ENCODE measurements at regions not wholly inside any gene's neighbourhood (a gene's known extent, or its start where the extent isn't known, plus 50 kb on each side); places are given as distances from the start of the nearest gene placed in this dataset.
"Not testable (repeated sequence)": the region's sequence is repeated elsewhere in the genome, so short reads cannot be mapped to it uniquely, and the experiment has no call there.

DNA sequence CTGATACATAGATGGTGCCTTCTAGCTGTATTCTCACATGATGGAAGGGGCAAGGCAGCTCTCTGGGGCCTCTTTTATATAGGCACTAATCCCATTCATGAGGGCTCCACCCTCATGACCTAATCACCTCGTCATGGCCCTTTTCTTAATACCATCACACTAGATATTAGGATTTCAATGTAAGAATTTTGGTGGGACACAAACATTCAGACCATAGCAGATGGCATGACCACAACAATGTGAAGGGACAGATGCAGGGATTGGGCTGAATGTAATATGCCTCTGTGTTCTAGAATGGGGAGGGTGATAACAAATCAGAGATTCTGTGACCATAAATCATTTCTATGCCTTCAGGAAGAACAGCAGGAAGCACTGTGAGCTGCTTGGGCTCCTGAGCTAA is 145.8 kb downstream of the LCA5 start:
- DNase-seq: no peak

DNA sequence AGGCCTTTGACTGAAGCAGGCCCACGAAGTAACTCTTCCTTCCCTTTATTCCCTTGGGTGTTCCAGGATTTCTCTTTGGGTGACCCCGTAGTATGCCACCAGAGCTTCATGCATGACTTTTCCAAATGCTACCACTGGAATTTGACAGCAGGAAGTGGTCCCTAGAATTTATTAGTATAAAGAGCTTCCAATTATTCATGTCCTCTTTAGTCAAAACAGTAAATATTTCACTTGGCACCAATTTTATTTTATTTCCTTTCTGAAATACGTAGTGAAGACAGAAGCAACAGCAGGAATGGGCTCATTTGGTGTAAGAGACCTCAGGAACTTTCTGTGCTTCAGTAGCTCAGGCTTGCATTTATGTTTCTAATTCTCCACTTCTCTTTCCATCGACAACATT is 151.3 kb downstream of the LCA5 start:
- no peak for DNase-seq

DNA sequence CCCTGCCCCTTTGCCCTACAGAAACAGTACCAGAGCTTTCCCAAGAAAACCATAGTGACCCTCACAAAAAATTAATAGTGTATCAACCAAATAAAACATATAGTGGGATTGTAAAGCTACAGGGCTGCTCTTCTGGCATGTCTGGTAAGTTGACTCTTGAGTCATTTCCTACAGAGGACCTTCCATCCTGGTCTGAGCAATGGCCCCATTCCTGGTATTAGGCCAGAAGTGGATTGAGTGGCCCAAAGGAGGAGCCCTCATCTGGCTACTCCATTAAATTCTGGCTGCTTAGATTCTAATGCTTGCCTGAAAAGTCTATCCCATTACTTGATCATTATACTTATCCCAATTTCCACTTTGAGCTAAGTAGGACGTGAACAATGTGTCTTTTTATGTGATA is 150.9 kb upstream of the HMGN3 start:
- no peak for DNase-seq

DNA sequence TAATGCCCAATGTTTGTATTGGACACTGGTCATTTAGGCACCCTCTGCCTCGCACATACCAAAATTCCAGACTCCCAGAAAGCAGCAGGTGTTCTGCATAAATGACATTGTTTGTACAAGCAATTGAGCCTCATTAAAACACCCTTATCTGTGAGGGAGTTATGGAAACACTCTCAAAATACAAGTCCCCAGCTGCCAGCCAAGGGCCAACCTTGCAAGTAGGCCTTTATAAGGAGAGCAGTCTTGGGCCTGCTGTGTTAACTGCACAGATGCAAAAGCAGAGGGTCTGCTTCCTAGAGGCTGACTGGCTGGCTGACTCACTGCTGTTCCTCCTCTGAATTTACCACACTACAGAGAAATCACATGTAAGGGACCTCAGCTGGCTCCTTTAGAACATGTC is 150.4 kb upstream of the HMGN3 start:
- DNase-seq: peak; percentile 100

DNA sequence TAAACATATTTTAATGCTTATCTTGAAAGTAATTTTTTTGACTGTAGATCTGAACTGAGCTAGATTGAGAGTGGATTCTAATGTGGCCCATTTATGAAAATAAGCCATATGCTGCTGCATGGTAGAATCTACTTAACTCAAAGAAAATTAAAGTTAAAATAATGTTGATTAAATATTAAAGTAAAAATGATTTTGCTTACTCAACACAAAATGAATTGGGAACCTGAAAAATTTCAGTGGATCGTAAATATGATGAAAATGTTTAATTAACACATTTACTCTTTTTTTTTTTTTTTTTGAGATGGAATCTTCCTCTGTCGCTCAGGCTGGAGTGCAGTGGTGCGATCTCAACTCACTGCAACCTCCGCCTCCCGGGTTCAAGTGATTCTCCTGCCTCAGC is 144.5 kb upstream of the HMGN3 start:
- DNase-seq: no peak

DNA sequence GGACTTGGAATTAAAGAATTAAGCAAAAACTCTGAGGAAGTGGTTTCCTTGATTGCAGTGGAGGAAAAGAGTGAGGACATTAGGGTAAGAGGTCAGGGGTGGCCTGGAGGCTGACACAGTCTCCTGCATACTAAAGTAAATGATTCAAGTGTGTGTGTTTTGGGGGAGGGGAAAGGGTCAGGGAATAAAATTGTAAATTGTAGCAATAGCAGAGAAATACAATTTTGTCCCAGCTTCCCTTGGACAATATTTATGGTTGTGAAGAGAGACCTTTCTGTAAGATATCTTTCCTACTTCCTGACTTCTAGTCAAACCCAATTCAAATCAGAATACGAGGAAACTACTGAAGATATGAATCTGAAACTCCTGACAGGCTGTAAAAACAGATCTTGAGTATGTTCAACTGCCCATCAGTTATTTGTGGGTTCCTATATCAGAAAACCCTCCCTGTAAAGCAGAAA is 143.4 kb upstream of the HMGN3 start:
- no peak for DNase-seq

DNA sequence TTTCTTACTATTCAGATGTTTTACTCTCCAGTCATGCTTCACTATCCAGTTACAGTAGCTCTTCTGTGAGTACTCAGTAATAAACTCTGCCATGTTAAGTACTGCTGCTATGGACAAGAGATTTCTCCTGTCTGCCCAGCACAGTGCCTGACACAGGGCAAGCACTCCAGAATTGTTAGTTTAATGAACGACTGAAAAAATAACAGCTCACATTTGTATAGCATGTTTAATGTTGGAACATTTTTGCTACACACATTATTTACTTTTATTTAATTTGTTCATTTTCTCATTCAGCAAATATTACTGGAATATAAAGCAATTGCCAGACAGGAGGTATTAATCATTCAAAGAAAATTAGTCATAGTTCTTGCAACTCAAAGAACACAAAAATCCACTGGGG is 142.6 kb upstream of the HMGN3 start:
- DNase-seq: no peak

DNA sequence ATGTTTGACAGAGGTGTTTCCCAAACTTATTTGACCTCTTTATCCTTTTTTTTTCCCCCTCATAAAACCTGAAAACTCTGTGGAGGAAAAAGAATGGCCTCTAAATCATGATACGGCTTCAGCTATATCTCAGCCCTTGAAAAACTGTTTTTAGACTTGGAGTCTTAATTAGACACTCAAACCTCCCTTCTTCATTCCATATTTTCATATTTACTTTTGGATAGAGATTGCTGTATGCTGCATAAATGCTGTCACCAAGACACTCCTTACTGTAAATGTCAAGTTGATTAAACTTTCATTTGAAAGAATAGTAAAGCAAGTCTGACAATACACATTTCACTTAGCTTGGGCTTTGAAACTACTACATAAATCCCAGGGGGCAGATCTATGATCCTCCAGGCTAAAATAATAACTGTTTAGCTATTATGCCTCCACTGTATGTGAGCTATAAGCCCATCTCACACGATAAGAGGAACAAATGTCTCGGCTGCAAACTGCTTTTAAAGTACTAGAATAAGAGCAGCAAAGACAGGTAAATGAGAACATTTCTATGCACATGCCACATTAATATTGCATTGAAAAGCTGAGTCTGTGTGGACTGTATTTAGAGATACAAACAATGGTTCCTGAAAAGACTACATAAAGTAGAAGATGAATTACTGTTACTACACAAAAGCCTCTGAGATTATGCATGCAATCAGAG is 141.3 kb upstream of the HMGN3 start:
- DNase-seq: no peak

DNA sequence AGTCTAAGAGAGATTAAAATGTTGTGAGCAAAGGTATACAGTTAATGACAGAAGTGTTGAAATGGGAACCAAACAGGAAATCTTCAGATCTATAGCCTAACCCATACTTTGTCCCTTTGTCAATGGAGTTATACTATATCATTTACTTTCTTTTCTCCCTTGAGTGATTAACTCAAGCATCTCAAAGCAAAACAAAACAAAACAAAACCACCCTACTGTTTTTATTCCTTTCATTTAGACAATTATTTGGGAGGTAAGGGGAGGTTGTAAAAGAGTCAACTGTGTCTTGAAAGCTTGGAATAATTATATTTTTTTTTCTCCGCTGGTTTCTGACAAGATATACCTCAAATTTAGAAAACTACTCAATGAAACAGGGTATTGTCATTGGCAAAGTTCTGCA is 139.8 kb upstream of the HMGN3 start:
- no peak for DNase-seq

DNA sequence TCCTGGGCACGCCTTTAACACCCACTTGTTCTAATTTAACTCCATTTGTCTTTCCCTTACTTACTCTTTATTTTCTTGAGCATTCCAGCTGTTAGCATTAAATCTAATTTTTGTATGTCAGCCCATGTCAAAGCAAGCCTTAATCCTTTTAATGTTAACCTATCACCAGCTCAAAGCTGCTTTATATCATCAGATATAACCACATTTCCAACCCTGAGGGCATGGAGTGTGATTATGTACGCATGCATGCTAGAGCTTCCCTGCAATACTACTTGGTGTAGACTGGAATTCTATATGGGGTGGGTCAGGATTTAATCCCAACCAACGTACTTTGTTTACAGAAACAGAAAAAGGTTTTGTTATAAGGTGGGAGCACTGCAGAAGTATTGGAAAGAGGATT is 139.4 kb upstream of the HMGN3 start:
- DNase-seq: no peak

DNA sequence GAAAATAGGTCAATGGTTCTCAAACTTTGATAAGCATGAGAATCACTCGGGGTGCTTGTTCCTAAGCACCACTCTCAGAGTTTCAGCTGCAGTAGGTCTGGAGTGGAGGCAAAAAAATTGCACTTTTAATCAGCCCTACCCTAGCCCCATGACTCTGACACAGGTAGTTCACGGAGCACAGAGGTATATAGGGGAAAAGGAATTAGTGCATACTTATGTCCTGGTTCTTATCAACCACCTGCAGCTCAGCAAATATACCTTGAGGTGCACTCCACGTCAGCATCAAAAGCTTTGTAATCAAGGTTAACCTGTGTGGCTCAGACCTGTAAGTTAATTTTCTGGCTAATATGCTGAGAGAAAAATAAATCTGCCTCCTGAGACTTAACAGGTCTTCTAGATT is 138.8 kb upstream of the HMGN3 start:
- DNase-seq: no peak

DNA sequence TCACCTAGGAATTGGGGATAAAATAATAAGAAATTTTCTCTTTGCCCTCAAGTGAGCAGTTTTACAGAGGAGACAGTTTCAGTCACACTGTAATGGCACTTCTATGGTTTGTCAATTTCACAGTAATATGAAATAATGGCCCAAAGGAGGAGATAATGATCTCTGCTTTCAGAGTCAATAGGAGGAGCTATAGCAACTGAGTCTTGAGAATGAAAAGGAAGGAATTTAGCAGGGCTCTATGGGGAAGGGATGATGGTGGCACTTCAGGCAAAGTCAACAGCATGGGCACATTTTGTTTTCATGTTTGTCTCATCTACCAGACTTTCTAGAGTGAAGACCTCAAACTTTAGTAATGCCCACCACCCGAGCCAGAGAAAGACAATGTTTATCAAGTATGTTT is 138.3 kb upstream of the HMGN3 start:
- no peak for DNase-seq

DNA sequence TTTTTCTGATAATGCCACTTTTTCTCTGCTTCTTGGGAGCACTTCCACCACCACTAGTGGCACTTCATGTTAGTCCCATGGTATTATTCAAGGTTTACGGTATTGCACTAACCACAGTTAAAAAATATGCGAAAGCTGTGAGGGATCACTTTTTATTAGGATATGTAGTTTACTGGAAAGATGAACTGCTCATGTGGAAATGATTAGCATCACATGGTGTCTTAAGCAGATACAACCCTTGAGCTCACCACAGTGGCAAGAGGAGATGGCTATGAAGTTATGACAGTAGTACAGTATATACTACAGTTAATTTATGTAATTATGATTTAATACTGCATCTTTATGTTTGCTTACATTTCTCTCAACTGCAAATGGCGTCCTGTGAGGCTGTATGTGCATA is 134.5 kb upstream of the HMGN3 start:
- no peak for DNase-seq

DNA sequence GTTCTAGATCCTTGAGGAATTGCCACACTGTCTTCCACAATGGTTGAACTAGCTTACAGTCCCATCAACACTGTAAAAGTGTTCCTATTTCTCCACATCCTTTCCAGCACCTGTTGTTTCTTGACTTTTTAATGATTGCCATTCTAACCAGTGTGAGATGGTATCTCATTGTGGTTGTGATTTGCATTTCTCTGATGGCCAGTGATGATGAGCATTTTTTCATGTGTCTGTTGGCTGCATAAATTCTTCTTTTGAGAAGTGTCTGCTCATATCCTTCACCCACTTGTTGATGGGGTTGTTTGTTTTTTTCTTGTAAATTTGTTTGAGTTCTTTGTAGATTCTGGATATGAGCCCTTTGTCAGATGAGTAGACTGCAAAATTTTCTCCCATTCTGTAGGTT is 129.0 kb upstream of the HMGN3 start:
- DNase-seq: not testable (repeated sequence)

DNA sequence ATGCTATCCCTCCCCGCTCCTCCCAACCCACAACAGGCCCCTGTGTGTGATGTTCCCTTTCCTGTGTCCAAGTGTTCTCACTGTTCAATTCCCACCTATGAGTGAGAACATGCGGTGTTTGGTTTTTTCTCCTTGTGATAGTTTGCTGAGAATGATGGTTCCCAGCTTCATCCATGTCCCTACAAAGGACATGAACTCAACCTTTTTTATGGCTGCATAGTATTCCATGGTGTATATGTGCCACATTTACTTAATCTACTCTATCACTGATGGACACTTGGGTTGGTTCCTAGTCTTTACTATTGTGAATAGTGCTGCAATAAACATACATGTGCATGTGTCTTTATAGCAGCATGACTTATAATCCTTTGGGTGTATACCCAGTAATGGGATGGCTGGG is 126.6 kb upstream of the HMGN3 start:
- DNase-seq: not testable (repeated sequence)

DNA sequence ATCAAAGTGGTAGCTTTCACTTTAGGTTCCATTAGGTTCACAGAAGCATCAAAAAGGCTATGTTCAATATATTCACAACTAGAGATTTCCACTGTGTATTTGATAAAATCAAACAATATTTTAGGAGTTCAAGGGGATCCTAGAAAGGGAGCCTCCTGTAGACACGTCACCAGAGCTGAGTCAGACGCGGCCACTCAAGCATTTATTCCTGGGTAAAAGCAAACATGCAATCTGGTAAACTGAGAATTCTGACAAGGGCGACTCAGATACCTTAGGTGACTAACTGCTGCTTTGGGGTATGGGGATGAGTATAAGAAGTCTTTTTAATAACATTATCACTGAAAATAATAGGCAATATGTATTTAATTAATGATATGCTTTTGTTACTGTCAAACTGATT is 118.7 kb upstream of the HMGN3 start:
- no peak for DNase-seq

DNA sequence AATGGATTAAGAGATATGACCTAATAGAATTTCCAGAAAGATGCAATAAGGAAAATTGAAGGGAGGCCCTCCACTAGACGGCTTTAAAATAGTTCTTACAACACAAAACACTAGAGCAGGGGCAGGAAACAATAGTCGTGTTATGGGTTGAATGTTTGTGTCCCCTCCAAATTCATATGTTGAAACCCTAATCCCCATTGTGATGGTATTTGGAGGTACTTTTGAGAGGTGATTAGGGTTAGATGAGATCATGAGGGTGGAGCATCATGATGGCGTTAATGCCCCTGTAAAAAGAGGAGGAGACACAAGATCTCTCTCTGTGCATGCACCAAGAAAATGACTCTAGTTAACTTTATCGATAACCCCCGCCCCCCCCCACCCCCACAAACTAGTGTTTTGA is 104.0 kb upstream of the HMGN3 start:
- DNase-seq: no peak

DNA sequence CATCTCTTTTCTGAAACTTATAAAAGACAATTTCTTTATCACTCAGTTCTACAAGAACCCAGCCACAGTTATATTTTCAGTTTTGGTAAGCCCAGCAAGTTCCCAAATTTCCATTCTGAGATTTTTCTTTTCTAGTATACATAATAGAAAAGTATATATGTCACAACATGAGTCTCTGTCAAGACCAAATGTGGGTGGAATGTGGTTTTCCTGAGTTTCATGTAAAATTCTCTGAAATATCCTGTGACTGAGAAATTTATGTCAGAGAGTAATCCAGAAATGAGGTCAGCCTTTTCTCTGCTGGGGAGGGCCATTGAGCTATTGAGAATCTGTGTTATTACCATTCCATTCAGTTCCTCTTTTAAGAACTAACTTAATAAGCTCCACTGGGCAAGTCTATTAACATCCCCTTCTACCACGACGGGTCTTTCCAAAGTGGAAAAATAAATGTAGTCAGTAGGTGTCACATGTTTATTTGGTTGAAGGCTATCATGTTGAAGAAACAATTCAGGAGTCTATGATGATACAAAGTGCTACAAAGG is 100.7 kb upstream of the HMGN3 start:
- no peak for DNase-seq

DNA sequence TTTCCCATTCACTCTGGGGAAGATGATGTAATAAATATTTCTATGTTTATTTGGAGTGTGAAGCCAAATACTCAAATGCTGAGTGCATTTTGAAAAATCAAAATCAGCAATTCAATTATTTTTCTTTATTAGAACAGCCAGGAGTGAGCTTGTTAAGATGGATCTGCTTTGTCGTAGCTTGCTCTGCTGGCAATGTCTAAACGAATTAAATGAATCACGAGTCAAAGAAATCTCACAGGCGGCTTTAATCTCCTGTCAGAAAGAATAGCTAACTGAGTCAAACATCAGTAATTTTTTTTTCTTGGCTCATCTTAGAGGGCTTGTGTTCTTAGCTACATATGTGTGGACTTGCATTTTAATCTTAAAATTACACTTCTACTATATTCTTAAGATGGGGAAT is 100.2 kb upstream of the HMGN3 start:
- DNase-seq: no peak

DNA sequence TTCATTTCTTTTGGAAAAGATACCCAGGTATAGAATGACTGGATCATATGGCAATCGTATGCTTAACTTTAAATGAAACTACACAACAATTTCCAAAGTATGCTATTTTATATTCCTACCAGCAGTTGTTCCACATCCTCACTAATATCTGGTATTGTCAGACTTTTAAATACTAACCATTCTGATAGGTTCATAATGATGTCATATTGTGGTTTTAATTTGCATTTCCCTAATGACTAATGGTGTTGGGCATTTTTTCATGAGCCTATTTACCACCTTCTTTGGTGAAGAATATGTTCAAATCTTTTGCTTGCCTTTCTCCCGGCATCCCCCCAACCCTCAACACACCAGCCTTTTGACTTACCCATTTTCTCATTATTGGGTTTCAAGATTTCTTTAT is 96.2 kb upstream of the HMGN3 start:
- no peak for DNase-seq

DNA sequence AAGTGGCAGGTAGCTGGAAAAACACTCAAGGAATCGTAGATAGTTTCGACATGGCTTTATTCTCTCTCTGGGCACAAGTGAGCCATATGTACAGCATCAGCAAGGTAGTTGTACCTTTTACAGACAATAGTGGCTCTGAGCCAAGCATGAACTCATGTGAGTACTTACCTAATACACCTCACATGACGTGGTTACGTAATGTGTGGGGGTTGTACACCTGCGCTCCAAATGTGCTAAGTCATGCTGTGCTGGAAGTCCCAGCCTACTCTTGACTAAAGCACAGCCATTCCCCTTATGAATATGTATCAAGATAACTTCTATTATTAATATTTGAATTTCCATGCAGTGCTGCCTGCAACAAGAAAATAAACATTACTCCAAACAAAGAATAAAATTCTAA is 78.8 kb upstream of the HMGN3 start:
- no peak for DNase-seq

DNA sequence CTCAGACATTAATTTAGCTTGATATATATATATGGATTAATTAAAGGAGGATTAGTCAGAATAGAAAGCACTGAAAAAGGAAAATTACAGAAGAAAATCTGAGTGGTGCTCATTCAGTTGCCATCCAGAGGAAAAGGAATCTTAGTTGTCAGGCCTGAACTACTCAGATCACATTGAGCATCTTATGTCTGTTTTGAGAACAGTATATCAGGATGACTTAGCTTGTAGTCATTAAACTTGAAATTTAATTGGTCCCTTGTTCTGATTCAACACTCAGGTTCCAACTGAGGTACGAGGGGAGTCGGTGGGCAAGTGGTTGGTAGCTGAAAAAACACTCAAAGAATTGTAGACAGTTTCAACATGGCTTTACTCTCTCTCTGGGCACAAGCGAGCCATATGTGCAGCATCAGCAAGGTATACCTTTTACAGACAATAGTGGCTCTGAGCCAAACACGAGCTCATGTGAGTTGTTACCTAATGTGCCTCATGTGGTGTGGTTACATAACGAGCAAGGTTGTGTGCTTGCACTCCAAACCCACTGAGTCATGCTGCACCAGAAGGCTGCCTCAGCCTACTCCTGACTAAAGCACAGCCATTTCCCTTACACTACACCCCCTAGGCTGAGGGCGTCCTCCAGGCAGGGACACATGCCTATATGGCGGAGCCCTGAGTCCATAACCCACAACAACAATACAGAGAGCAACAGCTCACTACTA is 73.0 kb upstream of the HMGN3 start:
- DNase-seq: no peak

DNA sequence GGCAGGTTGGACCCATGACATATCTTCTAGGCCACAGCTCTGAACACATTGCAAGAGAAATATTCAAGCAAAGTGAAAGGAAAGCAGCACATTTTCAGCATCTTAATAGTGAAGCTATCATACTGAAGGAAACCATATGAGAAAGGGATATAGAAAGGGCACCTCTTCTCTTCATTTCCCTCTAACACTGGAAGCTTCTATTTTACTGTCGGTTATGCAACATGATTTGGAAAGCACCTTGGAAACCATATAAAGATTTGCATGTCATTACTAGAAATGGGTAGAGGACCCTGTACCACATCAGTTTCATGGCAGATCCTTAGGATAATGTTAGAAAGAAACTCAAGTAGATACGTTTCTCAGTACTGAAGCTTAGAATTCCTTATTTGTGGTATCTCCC is 70.5 kb upstream of the HMGN3 start:
- DNase-seq: no peak

DNA sequence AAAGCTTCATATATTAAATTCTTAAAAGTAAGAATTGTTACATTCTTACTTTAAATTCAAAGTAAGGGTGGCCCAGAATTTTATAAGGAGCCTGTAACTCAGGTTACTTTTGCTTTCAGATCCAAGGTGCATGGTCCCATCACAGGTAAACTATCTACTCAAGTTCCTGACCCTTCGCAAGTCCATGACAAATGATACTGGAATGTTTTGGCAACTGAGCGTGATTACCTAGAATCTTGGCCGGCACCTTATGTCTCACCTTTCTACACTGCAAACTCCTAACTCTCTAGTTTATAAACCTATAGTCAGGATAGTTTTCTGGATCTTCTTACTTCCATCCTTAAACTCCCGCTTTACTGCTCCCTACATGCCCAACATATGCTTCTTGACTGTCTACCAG is 67.9 kb upstream of the HMGN3 start:
- DNase-seq: no peak

DNA sequence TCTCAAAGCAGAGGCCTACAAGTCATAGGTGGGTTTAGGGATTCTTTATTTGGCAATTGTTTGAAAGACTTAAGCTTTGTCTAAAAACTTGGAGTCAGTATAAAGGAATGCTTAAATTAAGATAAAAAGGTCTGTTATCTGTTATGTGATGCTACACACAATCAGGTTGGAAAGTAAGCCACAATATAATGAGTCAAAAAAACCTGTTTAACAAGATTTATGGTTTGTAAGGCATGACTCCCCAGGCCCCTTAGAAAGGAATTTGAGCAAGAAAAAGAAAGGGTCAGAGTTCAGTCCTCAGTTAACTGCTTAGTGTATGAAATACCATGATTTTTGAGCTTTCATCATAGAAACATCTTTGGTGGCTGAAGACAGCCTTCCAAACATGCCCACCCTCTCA is 66.8 kb upstream of the HMGN3 start:
- DNase-seq: no peak

Data from NCI-H1105 treated with DMSO at 0.1 percent for 48 hours (cell line).